Pulmonary artery endothelial cell (primary cell): ENCODE measurements at regions not wholly inside any gene's neighbourhood (a gene's known extent, or its start where the extent isn't known, plus 50 kb on each side); places are given as distances from the start of the nearest gene placed in this dataset.

Experiments used
- DNase-seq: peaks from one replicate; pipeline ENCODE4 v3.0.0-alpha.2; 2011; ENCODE audit warnings: low read depth, low spot score

- DNase-seq, result no peak
Measured at GRCh38 chr6:77181749-77182148, 281.5 kb downstream of the HTR1B start.

- DNase-seq, result no peak
Measured at GRCh38 chr6:77180326-77180725, 283.0 kb downstream of the HTR1B start.

- DNase-seq, result no peak
Measured at GRCh38 chr6:77178821-77179220, 284.5 kb downstream of the HTR1B start.

DNA sequence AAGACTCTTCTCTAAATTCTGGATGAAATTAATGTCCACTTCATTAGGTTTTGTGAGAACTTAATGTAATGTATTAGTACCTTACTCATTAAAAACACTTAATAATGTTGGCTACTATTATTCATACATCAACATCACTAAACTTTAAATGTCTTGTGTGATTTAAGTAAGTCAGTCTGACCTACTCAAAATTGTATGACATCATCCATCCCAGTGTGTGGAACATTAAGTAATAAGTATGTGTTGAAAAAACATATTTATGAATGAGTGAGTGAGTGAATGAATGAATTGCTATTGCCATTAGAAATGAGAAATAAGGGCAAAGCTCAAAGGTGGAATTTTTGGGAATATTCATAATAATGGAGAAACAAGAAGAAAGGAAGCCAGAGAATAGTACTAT lies 285.8 kb downstream of the HTR1B start:
- no peak for DNase-seq

DNA sequence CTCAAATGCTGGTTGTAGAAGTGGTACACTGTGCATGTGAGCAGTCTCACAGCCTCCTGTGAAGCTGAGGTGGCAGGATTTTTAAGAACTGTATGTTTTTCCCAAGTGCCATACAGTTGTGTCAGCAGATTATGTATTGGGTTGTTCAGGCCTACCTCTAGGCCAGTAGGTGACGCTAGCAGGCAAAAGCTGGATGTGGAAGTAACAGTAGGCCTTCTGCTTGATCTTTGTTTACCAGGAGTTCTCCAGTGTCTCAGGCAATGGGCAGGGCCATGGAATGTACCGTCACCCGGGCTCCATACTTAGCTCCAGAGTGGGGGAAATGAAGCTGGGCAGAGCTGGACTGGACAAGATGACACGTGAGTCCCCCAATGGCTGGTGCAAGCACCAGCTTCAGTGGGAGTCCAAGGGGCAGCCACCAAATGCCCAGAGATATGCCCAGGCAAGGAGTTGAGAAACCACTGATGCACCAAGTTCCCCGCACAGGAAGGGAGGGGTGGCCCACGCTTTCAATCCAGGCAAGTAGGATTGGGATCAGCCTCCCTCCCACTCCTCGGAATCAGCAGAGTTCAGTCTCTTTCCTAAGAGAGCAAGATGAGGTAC lies 289.7 kb downstream of the HTR1B start:
- DNase-seq, result no peak

- DNase-seq, result no peak
Measured at GRCh38 chr6:77172578-77172977, 290.7 kb downstream of the HTR1B start.

- DNase-seq, result no peak
Measured at GRCh38 chr6:77159730-77160129, 303.6 kb downstream of the HTR1B start.

- DNase-seq, result no peak
Measured at GRCh38 chr6:77151241-77151640, 312.1 kb downstream of the HTR1B start.

DNA sequence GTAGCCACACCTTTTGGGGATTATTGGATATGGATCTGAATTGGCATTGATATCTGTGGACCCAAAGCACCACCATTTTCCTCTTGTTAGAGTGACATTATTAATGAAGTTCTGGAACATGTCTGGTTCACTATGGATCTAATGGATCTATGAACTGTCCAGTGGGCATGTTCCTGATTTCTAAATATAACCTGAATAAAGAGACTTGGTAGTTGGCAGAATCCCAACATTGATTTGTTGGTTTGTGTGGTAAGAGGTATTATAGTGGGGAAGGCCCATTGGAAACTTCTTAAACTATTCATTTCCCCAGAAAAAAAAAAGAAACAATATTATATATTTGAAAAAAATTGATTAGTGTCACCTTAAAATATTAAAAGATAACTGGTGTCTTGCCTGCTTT lies 312.6 kb downstream of the HTR1B start:
- no peak for DNase-seq

DNA sequence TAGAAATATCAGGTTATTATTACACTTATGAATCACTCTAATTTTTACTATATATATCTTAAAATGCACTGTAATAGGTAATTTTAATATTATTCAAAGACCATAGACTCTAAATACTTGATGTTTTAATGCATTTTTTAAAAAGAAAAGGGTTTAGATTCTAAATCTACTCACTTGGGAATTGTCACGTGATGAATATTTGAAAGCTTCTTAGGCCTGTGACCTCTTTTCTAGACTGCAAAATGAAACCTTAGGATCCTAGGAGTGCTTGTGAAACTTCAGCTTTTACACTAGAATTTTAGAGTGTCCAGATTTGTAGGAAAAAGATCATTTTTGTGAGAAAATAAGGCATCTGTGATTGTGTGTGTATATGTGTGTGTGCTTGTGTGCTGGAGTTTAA lies 318.0 kb downstream of the HTR1B start:
- DNase-seq, result no peak

DNA sequence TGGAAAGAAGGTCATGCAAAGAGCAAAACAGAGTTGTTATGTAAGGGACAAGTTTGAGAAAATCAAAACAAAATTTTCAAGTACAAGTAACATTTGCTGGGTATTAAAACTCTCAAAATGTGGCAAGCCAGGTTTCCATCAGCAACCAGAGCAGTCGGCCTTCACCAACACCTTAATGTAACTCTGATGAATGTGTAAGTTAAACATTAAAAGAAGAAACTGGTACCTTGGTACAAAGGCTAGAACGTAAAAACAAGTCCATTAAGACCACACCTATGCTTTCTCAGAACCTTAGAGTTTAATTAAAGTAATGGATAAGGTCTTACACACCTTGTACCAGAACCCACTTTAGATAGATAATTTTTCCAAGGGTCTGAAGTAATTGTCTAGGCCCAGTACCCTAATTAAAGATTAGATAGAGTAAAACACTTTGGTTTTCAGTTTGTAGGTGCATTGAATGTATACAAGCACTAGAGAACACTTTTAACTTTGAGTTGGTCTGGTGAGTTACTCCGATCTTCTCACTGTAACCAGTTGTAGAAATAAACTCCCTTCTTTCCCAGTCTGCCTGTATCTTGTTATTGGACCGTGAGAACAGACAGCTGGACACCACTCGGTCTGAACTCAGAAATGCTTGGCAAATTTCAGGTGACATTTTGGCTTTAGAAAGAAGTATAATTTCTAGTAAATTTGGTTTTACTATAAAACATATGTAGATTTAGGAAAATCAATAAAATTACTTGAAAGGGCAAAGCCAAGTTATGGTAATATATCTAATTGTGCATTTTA lies 319.4 kb downstream of the HTR1B start:
- DNase-seq, result no peak

- DNase-seq, result no peak
Measured at GRCh38 chr6:77136086-77136485, 327.2 kb downstream of the HTR1B start.

DNA sequence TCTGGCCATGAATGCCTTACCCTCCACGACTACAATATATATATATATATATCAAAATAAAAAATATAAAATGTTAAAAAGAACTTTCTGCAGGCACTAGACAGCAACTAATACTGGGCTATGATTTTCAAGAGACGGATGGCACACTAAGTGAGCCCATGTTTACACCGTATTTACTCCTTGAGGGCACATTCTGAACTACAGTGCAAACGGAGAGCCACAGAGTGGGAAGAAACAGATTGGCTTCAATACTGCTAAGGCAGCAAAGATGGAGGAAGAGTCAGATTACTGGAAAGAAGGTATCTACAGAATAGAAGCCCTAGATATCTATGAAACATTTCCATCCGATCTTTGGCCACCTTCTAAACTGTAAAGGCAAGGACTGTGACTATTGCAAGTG lies 330.3 kb downstream of the HTR1B start:
- DNase-seq, result no peak

DNA sequence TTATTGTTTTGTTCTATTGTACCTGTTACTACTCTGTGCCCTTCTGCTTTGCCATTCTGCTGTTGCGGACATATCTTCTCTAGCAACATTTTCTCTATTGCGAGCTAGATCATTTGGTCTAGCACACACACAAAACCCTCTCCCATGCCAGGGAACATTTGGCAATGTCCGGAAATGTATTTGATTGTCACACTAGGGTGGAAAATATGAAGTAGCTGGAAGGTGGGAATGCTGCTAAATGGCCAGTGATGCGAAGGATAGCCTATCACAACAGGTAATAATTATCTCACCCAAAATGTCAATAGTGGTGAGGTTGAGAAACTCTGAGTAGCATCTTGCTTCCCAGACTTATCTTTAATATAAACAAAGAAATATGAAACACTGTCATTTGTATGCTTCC lies 331.9 kb downstream of the HTR1B start:
- DNase-seq, result no peak

GRCh38 chr6:77124604-77125003 lies 338.7 kb downstream of the HTR1B start:
- no peak for DNase-seq

- no peak for DNase-seq
Measured at GRCh38 chr6:77123527-77123926, 339.8 kb downstream of the HTR1B start.

- no peak for DNase-seq
Measured at GRCh38 chr6:77106992-77107391, 356.3 kb downstream of the HTR1B start.

- DNase-seq, result no peak
Measured at GRCh38 chr6:77105091-77105490, 358.2 kb downstream of the HTR1B start.

DNA sequence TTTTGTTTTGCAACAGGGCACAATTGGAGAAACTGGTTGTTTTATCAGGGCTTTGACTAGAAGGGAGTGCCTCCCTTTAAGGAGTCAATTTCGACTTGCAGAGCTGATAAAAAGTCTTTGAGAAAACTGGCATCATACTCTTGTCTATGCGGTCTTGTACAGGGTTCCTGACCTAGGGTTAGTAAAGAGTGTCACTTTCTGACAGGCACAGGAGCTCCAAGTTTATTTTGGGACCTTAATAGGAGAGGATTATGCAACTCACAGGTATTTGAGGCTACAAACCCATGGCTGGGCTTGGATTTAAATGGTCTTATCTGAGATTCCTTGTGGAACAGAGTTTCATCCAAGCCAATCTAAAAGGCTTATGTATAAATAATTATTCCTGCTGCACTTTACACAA lies 365.4 kb downstream of the HTR1B start:
- no peak for DNase-seq

DNA sequence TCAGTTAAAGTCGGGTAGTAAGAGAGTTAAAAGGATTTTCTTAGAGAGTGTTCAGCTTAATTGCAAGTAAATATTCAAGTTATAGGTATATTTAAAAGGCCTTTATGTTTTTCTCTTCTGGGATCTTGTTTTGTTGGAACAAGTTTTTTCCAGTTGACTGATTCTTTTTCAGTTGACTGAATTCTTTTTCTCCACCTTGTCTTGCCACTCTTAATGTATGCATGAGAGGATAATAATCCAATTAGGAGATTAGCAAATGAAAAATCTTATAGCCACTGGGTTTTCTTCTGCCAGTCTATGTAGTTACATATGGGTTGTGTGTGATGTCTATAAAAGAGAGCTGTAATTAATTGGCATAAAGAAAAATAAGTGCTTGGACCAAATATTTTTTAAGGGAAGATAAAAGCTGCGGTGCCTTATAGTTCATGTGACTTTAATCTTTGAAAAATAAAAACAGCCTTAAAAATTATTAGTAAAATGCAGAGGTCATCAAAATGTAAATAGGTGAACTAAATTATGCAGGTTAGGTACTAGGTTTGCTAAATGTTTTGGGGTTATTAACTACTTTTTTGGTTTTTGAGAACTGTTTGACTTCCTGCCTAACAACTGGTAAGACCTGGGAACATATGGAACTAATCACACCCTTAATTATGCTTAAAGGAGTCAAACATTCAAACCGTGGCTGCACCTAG lies 367.2 kb downstream of the HTR1B start:
- no peak for DNase-seq

DNA sequence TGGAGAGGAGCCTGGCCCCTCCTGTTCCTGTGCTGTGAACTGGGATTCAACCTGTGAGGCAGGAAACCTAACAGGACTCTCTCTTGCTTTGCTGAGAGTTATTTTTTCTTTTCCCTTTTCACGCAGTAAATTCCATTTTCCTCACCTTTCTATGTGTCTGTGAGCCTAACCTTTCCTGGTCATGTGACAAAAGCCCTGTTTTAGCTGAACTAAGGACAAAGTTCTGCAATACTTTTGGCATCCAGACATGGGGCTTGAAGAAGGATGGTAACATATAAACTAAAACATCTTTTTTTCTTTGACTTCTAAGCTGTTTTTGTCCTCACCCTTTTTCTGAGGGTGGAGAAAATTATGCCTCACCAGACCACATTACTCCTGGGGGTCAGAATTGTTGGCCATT lies 368.5 kb downstream of the HTR1B start:
- DNase-seq, result no peak

DNA sequence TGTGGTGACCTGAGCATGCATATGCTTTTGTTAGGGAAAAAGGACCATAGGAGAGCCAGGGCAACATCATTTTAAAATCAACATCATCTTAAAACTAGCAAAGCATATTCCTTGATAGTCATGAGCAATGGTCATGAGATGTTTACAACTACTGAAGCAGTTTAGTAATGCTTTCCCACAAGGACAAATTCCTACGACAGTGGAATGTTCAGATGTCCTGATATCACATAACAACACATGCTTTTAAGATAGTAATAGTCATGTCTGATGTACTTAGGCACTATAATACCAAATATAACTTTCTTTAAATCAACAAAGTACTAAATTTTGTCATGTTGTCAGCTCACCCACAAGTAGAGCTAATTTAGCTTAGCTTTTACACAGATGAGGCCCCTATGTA lies 370.3 kb downstream of the HTR1B start:
- DNase-seq, result no peak

- no peak for DNase-seq
Measured at GRCh38 chr6:77089776-77090175, 373.5 kb downstream of the HTR1B start.
